ENCODE measurements at regions not wholly inside any gene's neighbourhood (a gene's known extent, or its start where the extent isn't known, plus 50 kb on each side); places are given as distances from the start of the nearest gene placed in this dataset.

DNA sequence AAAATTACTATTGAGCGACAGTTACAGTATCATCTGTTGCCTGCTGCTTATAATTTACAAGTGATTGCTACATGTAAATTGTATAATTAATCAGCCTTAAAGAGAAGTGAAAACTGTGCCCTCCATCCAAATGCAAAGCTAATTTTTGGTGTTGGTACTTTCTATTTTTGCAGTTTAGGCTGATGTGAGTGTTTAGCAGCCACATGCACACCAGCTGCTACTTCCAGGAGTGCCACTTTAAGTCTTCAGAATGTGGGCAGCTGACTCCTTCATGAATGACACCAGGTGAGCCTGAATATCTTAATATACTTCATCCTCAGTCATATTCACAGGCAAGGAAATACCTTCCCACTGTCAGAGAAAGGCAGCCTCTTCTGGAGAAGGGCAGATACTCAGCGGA lies 149.8 kb upstream of the RASGEF1B start:
- WGBS, 2 experiments (ENCODE audit: extremely low coverage in 1 of 2, insufficient coverage in 1 of 2, insufficient read length in 1 of 2, insufficient replicate concordance in 2 of 2, low coverage in 1 of 2, low lambda C conversion rate in 2 of 2, missing lambda C conversion rate in 1 of 2), result 49% methylated on average over 2 of the region's 2 CpGs; no CpG with 5 or more reads in 1 of the 2 experiments
- TF ChIP-seq PHF8 (conservative IDR thresholded peaks at IDR 0.05; ENCODE audit: low read depth, low read length), result no peak
- TF ChIP-seq CREB1 (IDR thresholded peaks at IDR 0.05), result no peak
- TF ChIP-seq POLR2AphosphoS5 (IDR thresholded peaks at IDR 0.05; ENCODE audit: low read depth, low read length), result no peak
- TF ChIP-seq SP1 (IDR thresholded peaks at IDR 0.05; ENCODE audit: low read depth, low read length), result no peak
- no peak for TF ChIP-seq GABPA (IDR thresholded peaks at IDR 0.05; ENCODE audit: borderline replicate concordance, insufficient read depth, low read length)
- TF ChIP-seq TEAD4 (IDR thresholded peaks at IDR 0.05; ENCODE audit: low read depth, low read length), result no peak
- TF ChIP-seq, protein P1, sequence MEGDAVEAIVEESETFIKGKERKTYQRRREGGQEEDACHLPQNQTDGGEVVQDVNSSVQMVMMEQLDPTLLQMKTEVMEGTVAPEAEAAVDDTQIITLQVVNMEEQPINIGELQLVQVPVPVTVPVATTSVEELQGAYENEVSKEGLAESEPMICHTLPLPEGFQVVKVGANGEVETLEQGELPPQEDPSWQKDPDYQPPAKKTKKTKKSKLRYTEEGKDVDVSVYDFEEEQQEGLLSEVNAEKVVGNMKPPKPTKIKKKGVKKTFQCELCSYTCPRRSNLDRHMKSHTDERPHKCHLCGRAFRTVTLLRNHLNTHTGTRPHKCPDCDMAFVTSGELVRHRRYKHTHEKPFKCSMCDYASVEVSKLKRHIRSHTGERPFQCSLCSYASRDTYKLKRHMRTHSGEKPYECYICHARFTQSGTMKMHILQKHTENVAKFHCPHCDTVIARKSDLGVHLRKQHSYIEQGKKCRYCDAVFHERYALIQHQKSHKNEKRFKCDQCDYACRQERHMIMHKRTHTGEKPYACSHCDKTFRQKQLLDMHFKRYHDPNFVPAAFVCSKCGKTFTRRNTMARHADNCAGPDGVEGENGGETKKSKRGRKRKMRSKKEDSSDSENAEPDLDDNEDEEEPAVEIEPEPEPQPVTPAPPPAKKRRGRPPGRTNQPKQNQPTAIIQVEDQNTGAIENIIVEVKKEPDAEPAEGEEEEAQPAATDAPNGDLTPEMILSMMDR (IDR thresholded peaks at IDR 0.05; ENCODE audit: control extremely low read depth in 1 of 3, insufficient read depth in 1 of 3, low read depth in 1 of 3, low read length in 3 of 3), result no peak
- TF ChIP-seq CEBPB (IDR thresholded peaks at IDR 0.05; ENCODE audit: low read depth, low read length), result no peak
- TF ChIP-seq ASH2L (IDR thresholded peaks at IDR 0.05; ENCODE audit: low read length), result no peak
- TF ChIP-seq ATF2 (IDR thresholded peaks at IDR 0.05; ENCODE audit: low read length), result no peak
- TF ChIP-seq SP2 (IDR thresholded peaks at IDR 0.05; ENCODE audit: low read length), result no peak
- TF ChIP-seq TAF1 (IDR thresholded peaks at IDR 0.05; ENCODE audit: low read depth, low read length), result no peak

More for the DNA sequence above, 149.8 kb upstream of the RASGEF1B start:
- Histone ChIP-seq H3K9ac (replicated peaks in 1 of 4; ENCODE audit: extremely low read depth in 1 of 4, low read depth in 3 of 4, low read length in 3 of 4) (no peak overlapping the region), H3K4me2 (ENCODE audit: insufficient read depth in 1 of 2, low read depth in 2 of 2, low read length in 2 of 2) (no peak overlapping the region), H3K9me3 (ENCODE audit: insufficient read depth in 2 of 2, low read depth in 1 of 2, low read length in 1 of 2) (no peaks in the 10 kb centered on the region), H3K27ac (ENCODE audit: low read depth, low read length) (no peak overlapping the region), H3K23ac (ENCODE audit: insufficient read length) (no peak overlapping the region), H2BK120ac (replicated peaks; ENCODE audit: low read depth, low read length) (no peak overlapping the region), H2BK12ac (ENCODE audit: low read depth, low read length) (no peak overlapping the region), H3K4me3 (ENCODE audit: extremely low read depth in 1 of 4, insufficient read depth in 2 of 4, low read depth in 3 of 4, low read length in 4 of 4) (no peak overlapping the region), H2AK5ac (ENCODE audit: low read depth, low read length) (no peak overlapping the region), H4K20me1 (replicated peaks in 1 of 2; ENCODE audit: control insufficient read depth in 1 of 2, insufficient read depth in 2 of 2, low read length in 2 of 2) (no peaks in the 10 kb centered on the region), H3K23me2 (ENCODE audit: low read depth, low read length) (no peaks in the 10 kb centered on the region), H3K27me3 (replicated peaks in 1 of 4; ENCODE audit: control insufficient read depth in 3 of 4, extremely low read depth in 1 of 4, insufficient read depth in 3 of 4, low read length in 3 of 4) (no peaks in the 10 kb centered on the region), H3K79me1 (ENCODE audit: low read depth, low read length) (no peaks in the 10 kb centered on the region), H3K79me2 (ENCODE audit: control insufficient read depth in 1 of 2, insufficient read depth in 2 of 2, low read length in 2 of 2) (no peaks in the 10 kb centered on the region), H3K4ac (replicated peaks; ENCODE audit: insufficient read length, low read depth, low read length) (no peak overlapping the region), H2BK5ac (ENCODE audit: low read depth, low read length) (no peak overlapping the region), H3K4me1 (replicated peaks in 1 of 4; ENCODE audit: control insufficient read depth in 3 of 4, insufficient read depth in 4 of 4, low read length in 3 of 4) (no peaks in the 10 kb centered on the region; a peak in 1 of 7 replicates), H2BK20ac (ENCODE audit: low read length) (no peak overlapping the region), H3K36me3 (ENCODE audit: control insufficient read depth in 2 of 4, insufficient read depth in 4 of 4, low read length in 3 of 4) (no peaks in the 10 kb centered on the region), H3K18ac (ENCODE audit: extremely low read depth, low read length) (no peak overlapping the region), H3K56ac (replicated peaks; ENCODE audit: insufficient read length, low read depth, low read length) (no peak overlapping the region), H2AFZ (ENCODE audit: low read length) (no peak overlapping the region), H2BK15ac (ENCODE audit: low read length) (no peak overlapping the region), H4K5ac (ENCODE audit: insufficient read length, low read depth, low read length) (no peak overlapping the region), H4K8ac (ENCODE audit: extremely low read depth, insufficient read depth, low read length) (no peak overlapping the region; the same call in 1 of the 2 replicates), H3K14ac (ENCODE audit: insufficient read length) (no peak overlapping the region), H4K91ac (replicated peaks; ENCODE audit: insufficient read length, low read length) (no peak overlapping the region)
- no peak for FAIRE-seq
- POLR2A ChIA-PET (ENCODE audit: partially characterized antibody), result no interaction called here
- CTCF ChIA-PET (ENCODE audit: partially characterized antibody), result interaction anchor here (1.1 kb wide), 1 partner anchor 14 kb away, joined by 3 read pairs; no protein-coding TSS in a partner anchor
- no peak for DNase-seq (ENCODE audit: low read depth in 1 of 2, low spot score in 2 of 2)

Data from H1 (cell line).